Liver (tissue), 3 donors: ENCODE measurements at regions not wholly inside any gene's neighbourhood (a gene's known extent, or its start where the extent isn't known, plus 50 kb on each side); places are given as distances from the start of the nearest gene placed in this dataset.

ENCODE experiments used
- ATF3 ChIP-seq: IDR thresholded peaks from 2 replicates; pipeline ENCODE4 v1.6.1; 2016; ENCODE audit warnings: antibody characterized with exemption
- CTCF ChIP-seq: fragments of 150-350 bp; IDR thresholded peaks from 2 replicates; pipeline ENCODE4 v1.5.1; 2017; ENCODE audit warnings: improper control_type of control experiment, low read depth, low read length; ENCODE audit not compliant: missing input control
- EGR1 ChIP-seq, 2 donors: IDR thresholded peaks; 2 replicates each; pipeline ENCODE4 v1.6.1; 2016 to 2018; ENCODE audit warnings: antibody characterized with exemption in 2 of 2, low read depth in 2 of 2
- FOXA1 ChIP-seq: IDR thresholded peaks from 2 replicates; pipeline ENCODE4 v1.6.1; 2016; ENCODE audit warnings: antibody characterized with exemption
- GABPA ChIP-seq, 2 donors: IDR thresholded peaks in 1 of 2; conservative IDR thresholded peaks in 1 of 2; 2 replicates each; pipeline ENCODE4 v1.6.1; 2016; ENCODE audit warnings: antibody characterized with exemption in 2 of 2, mild to moderate bottlenecking in 1 of 2, moderate library complexity in 1 of 2
- JUND ChIP-seq, 2 donors: IDR thresholded peaks; 2 replicates each; pipeline ENCODE4 v1.6.1; 2016; ENCODE audit warnings: antibody characterized with exemption in 2 of 2
- MAX ChIP-seq: IDR thresholded peaks from 2 replicates; pipeline ENCODE4 v1.6.1; 2016; ENCODE audit warnings: antibody characterized with exemption
- RAD21 ChIP-seq, 2 donors: IDR thresholded peaks; 2 replicates each; pipeline ENCODE4 v1.6.1; 2016; ENCODE audit warnings: antibody characterized with exemption in 2 of 2, mild to moderate bottlenecking in 2 of 2
- REST ChIP-seq: IDR thresholded peaks from 2 replicates; pipeline ENCODE4 v1.6.1; 2016; ENCODE audit warnings: antibody characterized with exemption, mild to moderate bottlenecking
- SP1 ChIP-seq: IDR thresholded peaks from 2 replicates; pipeline ENCODE4 v1.6.1; 2018; ENCODE audit warnings: antibody characterized with exemption, mild to moderate bottlenecking
- TAF1 ChIP-seq: conservative IDR thresholded peaks from 2 replicates; pipeline ENCODE4 v1.6.1; 2016; ENCODE audit warnings: antibody characterized with exemption, mild to moderate bottlenecking
- YY1 ChIP-seq: IDR thresholded peaks from 2 replicates; pipeline ENCODE4 v1.6.1; 2016; ENCODE audit warnings: antibody characterized with exemption, mild to moderate bottlenecking
- ZBTB33 ChIP-seq: IDR thresholded peaks from 2 replicates; pipeline ENCODE4 v1.6.1; 2016; ENCODE audit warnings: antibody characterized with exemption
- donor health status: healthy.
- donor health status: healthy.

- TF ChIP-seq CTCF, result no peak
- no peak for TF ChIP-seq GABPA (IDR thresholded peaks at IDR 0.05 in 1 of 2, conservative IDR thresholded peaks at IDR 0.05 in 1 of 2)
- TF ChIP-seq FOXA1, result no peak
- no peak for TF ChIP-seq TAF1
- no peak for TF ChIP-seq RAD21 (IDR thresholded peaks at IDR 0.05)
- TF ChIP-seq ZBTB33, result no peak
- no peak for TF ChIP-seq ATF3
- no peak for TF ChIP-seq JUND (IDR thresholded peaks at IDR 0.05)
- no peak for TF ChIP-seq EGR1 (IDR thresholded peaks at IDR 0.05; ENCODE audit: low read depth in 2 of 2)
- no peak for TF ChIP-seq REST
- no peak for TF ChIP-seq MAX
- TF ChIP-seq SP1, result no peak
- no peak for TF ChIP-seq YY1
These were observed 549.6 kb upstream of the KIF2B start for GRCh38 chr17:53273126-53273525.
